SK-N-MC (cell line): ENCODE measurements at regions not wholly inside any gene's neighbourhood (a gene's known extent, or its start where the extent isn't known, plus 50 kb on each side); places are given as distances from the start of the nearest gene placed in this dataset.

Source experiments
- DNase-seq: peaks from one replicate; pipeline ENCODE4 v3.0.0-alpha.2; 2011; ENCODE audit warnings: low read depth, low spot score
- H3K27ac ChIP-seq: fragments of 200-600 bp; sonication (generic); 2 replicates; pipeline ENCODE4 v1.5.1; 2016; ENCODE audit warnings: mixed run types
- H3K36me3 ChIP-seq: fragments of 200-600 bp; sonication (generic); 2 replicates; pipeline ENCODE4 v1.6.1; 2017; ENCODE audit warnings: antibody characterized with exemption, low read length, mixed read lengths; ENCODE audit not compliant: insufficient read depth
- H3K4me3 ChIP-seq: fragments of 200-600 bp; sonication (generic); 2 replicates; pipeline ENCODE4 v1.5.1; 2016
- H3K9ac ChIP-seq: fragments of 200-600 bp; sonication (generic); 2 replicates; pipeline ENCODE4 v1.8.0; 2017; ENCODE audit warnings: mixed run types, mixed read lengths; ENCODE audit not compliant: insufficient read length
- H3K9me3 ChIP-seq: fragments of 200-600 bp; sonication (generic); 2 replicates; pipeline ENCODE4 v1.6.1; 2017; ENCODE audit warnings: low read depth, mild to moderate bottlenecking, antibody characterized with exemption, low read length, moderate library complexity, mixed read lengths
- EZH2 ChIP-seq: fragments of 200-600 bp; sonication (generic); IDR thresholded peaks from one replicate; pipeline ENCODE4 v1.6.1; 2017; ENCODE audit warnings: antibody characterized with exemption
- FOXP2 ChIP-seq: optimal IDR thresholded peaks from 2 replicates; pipeline ENCODE3; 2011; ENCODE audit warnings: mild to moderate bottlenecking, moderate library complexity; ENCODE audit not compliant: insufficient read depth; ENCODE audit errors: extremely low read length, control extremely low read depth
- POLR2AphosphoS5 ChIP-seq: IDR thresholded peaks from 2 replicates; pipeline ENCODE4 v1.6.1; 2012; ENCODE audit warnings: mild to moderate bottlenecking, low read depth, low read length, borderline replicate concordance

DNA sequence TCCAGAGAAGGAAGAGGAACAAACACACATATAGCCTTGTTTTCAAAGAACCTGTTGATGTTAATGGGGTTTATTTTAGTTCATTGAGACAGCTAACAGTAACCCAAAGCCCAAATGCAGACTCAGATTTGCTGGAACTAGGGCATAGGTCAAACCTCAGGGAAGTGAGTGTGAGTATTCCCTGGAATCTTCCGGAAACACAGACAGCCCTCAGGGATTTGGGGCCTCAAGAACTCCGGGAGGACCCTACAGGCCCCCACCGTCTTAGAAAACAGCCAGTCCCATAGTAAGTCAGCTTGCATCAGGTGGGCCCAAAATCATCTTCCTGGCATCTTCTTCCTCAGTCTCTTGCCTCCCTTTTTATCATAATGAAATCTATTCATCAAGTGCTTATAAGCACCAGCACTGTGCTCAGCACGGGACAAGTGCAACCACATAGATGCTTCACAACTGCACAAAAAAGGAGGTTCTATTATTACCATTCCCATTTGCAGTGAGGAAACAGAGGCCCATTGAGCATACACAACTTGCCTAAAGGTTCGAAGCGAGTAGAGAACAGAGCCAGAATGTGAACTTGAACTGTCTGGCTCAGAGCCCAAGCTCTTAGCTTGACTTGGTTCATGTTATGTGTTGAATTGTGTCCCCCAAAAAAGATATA is 50.2 kb upstream of the BCL11A start:
- H3K9ac ChIP-seq: no peak overlapping the region
- no peaks in the 10 kb centered on the region for H3K9me3 ChIP-seq
- no peak overlapping the region for H3K4me3 ChIP-seq
- H3K36me3 ChIP-seq: no peaks in the 10 kb centered on the region
- DNase-seq: no peak
- TF ChIP-seq FOXP2 (no peak), EZH2 (no peak), POLR2AphosphoS5 (no peak)
- no peak overlapping the region for H3K27ac ChIP-seq

DNA sequence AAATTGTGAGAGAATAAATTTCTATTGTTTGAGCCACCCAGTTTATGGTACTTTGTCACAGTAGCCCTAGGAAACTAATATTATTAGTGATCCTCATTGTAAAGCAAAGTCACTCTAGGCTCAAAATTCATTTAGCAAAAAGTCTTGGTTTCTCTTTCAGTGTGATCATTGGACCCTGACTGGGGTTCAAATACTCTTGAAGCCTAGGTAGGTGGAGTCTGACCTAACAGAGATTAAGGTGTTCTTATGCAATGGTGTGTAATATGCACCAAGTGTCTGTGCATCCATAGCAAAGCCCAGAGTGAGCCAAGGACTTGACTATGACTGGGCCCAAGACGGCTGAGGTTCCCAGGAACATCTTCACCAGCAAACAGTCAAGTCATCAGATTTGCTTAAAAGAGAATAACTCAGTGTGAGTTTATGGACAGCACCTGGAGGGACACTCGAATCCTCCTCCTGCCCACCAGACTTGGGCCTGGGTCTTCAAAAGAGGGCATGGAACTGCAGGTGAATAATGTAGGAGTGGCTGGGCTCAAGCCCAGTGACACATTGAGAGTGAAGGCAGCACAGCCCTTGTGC is 51.1 kb upstream of the BCL11A start:
- DNase-seq: no peak
- no peaks in the 10 kb centered on the region for H3K36me3 ChIP-seq
- H3K9me3 ChIP-seq: no peaks in the 10 kb centered on the region
- no peak overlapping the region for H3K4me3 ChIP-seq
- no peak overlapping the region for H3K27ac ChIP-seq
- no peak overlapping the region for H3K9ac ChIP-seq
- TF ChIP-seq FOXP2: no peak
- no peak for TF ChIP-seq EZH2
- TF ChIP-seq POLR2AphosphoS5: no peak

DNA sequence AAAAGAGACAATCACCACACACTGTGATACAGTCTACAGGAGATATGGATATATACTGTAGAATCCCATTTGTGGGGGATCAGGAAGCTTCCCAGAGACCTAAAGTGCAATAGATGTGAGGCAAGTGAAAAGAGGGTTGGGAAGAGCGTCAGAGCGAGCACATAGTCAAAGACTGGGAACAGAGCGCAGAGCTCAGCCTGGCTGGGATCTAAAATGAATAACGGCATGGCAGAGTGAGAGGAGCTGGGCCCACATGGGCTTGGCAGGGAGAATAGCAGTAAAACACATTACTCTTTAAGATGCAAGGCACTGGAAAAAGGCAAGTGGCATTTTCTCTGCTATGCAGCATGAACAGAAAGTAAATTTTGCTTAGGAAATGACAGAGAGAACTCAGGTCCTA is 52.4 kb upstream of the BCL11A start:
- Histone ChIP-seq H3K4me3 (no peak overlapping the region), H3K9ac (no peak overlapping the region), H3K9me3 (no peaks in the 10 kb centered on the region), H3K36me3 (no peaks in the 10 kb centered on the region), H3K27ac (no peak overlapping the region)
- no peak for TF ChIP-seq EZH2
- no peak for TF ChIP-seq FOXP2
- TF ChIP-seq POLR2AphosphoS5: no peak
- no peak for DNase-seq

DNA sequence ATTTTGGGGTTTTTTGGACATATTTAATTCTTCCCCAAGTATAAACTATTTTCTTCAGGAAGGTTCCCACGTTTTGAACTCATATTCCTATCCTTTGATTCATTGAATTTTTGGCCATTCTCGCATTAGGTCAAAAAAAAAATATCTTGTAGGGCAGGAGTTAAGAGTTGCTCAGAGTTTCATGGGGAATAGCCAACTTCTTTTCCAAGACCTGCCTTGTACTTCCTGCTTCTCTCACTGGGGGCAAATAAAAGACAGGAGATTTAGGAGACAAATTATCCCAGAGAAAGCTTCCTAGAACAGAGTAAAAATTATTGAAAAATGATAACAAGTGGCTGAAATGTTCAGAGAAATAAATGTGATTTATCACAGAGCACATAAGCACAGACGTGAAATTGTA is 55.2 kb upstream of the BCL11A start:
- TF ChIP-seq EZH2 (no peak), POLR2AphosphoS5 (no peak), FOXP2 (no peak)
- Histone ChIP-seq H3K9me3 (no peaks in the 10 kb centered on the region), H3K9ac (no peak overlapping the region), H3K36me3 (no peaks in the 10 kb centered on the region), H3K27ac (no peak overlapping the region), H3K4me3 (no peak overlapping the region)
- no peak for DNase-seq

DNA sequence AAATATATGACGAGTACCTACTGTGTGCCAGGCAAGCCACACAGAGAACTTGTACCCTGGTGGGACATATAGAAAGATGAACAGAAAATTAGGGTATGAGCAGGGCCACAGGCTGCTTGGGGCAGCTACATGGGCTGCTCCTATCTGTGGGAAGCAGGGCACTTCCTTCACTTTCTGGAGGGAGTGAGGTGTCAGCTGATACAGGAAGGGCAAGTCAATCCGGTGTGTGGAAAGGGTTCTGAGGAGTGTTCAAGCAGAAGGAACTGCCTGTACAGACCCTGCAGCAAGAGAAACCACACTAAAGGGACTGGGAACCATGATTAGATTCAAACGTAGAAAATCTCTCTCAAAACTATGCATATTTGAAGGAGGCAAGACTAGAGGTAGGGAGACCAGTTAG is 58.6 kb upstream of the BCL11A start:
- TF ChIP-seq FOXP2: no peak
- no peak overlapping the region for H3K4me3 ChIP-seq
- H3K9me3 ChIP-seq: no peaks in the 10 kb centered on the region
- no peaks in the 10 kb centered on the region for H3K36me3 ChIP-seq
- H3K9ac ChIP-seq: no peak overlapping the region
- no peak for DNase-seq
- no peak overlapping the region for H3K27ac ChIP-seq

DNA sequence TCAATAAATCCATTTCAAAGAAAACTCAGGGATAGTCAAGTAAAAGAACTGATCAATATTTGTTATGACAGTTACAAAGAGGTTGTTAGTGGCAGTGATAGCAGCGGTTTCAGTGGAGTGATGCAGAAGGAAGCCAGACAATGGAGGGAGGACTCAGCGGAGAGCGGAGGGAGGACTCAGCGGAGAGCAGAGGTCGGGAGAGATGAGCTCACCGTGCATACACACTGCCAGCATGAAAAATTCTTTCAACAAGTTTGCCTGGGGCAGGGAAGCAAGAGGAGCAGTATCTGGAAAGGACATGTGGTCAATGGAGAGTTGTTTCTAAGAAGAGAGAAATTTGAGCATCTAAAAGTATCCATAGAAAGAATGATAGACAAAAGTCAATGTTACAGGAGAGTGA is 60.9 kb upstream of the BCL11A start:
- Histone ChIP-seq H3K9ac (no peak overlapping the region), H3K9me3 (no peaks in the 10 kb centered on the region), H3K4me3 (no peak overlapping the region)

DNA sequence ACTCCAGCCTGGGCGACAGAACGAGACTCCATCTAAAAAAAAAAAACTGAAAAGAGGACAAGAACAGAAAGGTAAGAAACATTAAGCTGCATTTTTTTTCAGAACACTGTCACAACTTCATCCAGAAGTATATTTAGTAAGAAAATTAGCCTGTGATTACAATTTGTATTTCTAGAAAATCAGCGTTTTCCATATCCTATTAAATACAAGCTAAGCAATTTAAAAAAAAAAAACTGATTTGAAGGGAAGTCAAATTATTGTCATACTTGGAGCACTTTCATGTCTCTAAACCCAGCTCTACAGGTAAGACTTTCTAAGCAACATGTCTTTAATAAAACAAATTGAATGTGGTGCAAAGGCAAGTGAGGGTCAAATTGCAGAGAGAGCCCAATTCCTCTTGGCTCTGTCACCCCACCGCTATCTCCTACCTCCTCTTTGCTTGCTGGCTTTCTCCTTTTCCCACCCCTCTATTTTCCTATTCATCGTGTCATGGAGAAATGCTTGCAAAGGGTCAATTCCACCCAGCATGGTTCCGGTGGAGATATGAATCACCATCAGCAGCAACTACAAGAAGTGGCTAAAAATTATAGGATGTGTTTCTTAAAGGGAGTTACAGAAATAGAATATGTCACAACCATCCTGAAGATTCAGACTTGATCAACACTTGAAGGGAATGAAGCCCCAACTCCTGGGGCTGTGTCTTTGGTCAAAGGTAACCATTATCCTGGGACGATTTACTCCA is 68.4 kb upstream of the BCL11A start:
- no peaks in the 10 kb centered on the region for H3K9me3 ChIP-seq
- TF ChIP-seq POLR2AphosphoS5 (no peak), EZH2 (no peak), FOXP2 (no peak)

More for the DNA sequence above, 60.9 kb upstream of the BCL11A start:
- no peak for TF ChIP-seq POLR2AphosphoS5
- no peak for TF ChIP-seq EZH2
- no peak for TF ChIP-seq FOXP2
- no peak for DNase-seq
- Histone ChIP-seq H3K27ac (no peak overlapping the region), H3K36me3 (no peaks in the 10 kb centered on the region)

DNA sequence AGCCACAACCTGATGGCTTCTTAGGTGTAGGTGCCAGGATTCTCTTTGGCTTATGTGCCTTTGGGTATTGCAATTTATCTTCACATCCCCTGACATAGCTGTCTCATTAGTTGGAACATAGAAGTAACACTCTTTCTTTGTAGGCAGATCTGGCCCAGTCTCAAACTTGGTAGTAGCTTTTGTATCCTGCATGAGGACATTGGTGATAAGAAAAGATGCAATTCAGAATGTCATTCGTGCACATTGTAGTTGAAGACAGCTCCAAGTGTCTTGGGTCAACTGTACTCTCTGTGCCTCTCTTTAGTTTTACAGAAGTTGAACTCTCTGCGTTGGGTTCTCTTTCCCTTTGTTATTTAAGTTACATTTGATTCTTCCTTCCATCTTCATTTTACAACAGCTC is 69.6 kb upstream of the BCL11A start:
- H3K27ac ChIP-seq: no peak overlapping the region
- no peaks in the 10 kb centered on the region for H3K36me3 ChIP-seq
- H3K4me3 ChIP-seq: no peak overlapping the region
- H3K9me3 ChIP-seq: no peaks in the 10 kb centered on the region
- TF ChIP-seq FOXP2 (no peak), POLR2AphosphoS5 (no peak), EZH2 (no peak)
- DNase-seq: no peak
- no peak overlapping the region for H3K9ac ChIP-seq

More for the DNA sequence above, 68.4 kb upstream of the BCL11A start:
- Histone ChIP-seq H3K4me3 (no peak overlapping the region), H3K27ac (no peak overlapping the region), H3K9ac (no peak overlapping the region), H3K36me3 (no peaks in the 10 kb centered on the region)
- DNase-seq: no peak

DNA sequence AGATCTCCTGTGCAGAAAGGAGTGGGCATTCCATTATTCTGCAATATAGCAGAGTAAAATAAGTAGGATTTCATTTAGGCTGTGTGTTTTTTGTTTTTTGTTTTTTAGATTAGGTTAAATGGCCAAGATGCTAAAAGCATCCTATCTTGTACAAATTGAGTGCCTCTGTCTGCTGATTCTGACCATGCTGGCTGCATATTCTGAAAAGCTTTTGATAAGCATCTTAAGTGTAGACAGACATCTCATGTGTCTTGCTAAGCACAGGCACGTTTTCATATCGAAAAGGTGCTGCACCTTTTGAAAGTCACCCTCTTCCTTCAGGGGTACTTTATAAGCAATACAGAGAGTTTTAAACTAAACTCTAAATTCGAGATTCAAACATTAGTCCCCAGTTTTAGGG is 74.0 kb upstream of the BCL11A start:
- Histone ChIP-seq H3K36me3 (no peaks in the 10 kb centered on the region), H3K9me3 (no peaks in the 10 kb centered on the region), H3K4me3 (no peak overlapping the region), H3K9ac (no peak overlapping the region), H3K27ac (no peak overlapping the region)
- DNase-seq: no peak
- no peak for TF ChIP-seq POLR2AphosphoS5
- no peak for TF ChIP-seq FOXP2
- TF ChIP-seq EZH2: no peak
